ENCODE measurements at regions not wholly inside any gene's neighbourhood (a gene's known extent, or its start where the extent isn't known, plus 50 kb on each side); places are given as distances from the start of the nearest gene placed in this dataset.
"Not testable (repeated sequence)": the region's sequence is repeated elsewhere in the genome, so short reads cannot be mapped to it uniquely, and the experiment has no call there.

DNA sequence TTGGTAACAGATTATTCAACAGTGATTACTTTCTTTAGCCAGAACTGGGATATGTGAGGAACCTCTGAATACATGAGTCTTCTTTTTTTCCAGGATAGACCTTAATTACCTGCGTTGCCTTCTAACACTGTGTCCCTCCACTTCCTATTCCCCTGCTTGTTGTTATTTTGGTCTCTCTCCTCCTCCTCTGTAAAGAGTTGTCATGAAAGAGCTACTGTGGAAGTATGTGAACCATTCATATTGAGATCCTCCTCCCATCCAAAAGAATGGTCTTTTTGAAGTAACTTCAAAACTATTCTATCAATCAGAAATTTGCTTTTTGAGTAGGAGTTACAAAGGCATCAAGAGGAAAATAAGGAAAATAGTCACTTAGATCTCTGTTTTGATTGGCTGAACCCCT is 420.0 kb upstream of the TENM3 start:
- Histone ChIP-seq H3K4me1 (replicated peaks in 1 of 2) (peaks cover 20 to 33% of the 10 kb centered on the region in 2 donors), H3K27ac (no peak overlapping the region), H3K4me3 (no peak overlapping the region)
- in situ Hi-C loops (cut with MboI; ENCODE audit: low pct_unique_long_range_greater_than_20kb in 2 of 9, low sequenced_read_pairs in 9 of 9, unreplicated experiment in 9 of 9) = loop anchor here in 1 of 9 experiments (25.0 kb wide), 1 partner anchor 511 kb away; no protein-coding TSS in a partner anchor
- ATAC-seq (replicated peaks in 6 of 8) = no peak
- WGBS, 10 experiments = 0 to 100% (median 17%) methylated on average over 1 of the region's 1 CpG; no CpG with 5 or more reads in 3 of the 10 experiments

DNA sequence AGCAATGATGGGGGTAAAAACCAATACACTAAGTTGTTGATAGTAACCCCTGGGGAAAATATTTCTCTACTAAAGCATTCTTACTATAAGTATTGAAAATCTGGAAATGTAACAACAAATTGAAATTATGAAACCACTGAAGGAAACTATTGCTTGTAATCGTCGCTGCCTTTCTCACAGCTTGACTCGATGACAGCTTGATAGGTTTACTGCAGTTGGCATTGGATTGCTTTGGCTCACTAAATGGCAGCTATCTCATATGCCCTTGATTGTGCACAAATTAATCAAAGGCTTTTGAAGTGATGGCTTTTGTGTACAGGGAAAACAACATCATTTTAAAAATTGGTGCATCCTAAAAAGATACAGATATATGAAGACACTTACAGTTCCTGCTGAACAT is 419.6 kb upstream of the TENM3 start:
- in situ Hi-C loops (cut with MboI; ENCODE audit: low pct_unique_long_range_greater_than_20kb in 2 of 9, low sequenced_read_pairs in 9 of 9, unreplicated experiment in 9 of 9) = loop anchor here in 1 of 9 experiments (25.0 kb wide), 1 partner anchor 511 kb away; no protein-coding TSS in a partner anchor
- WGBS, 10 experiments = 0 to 100% (median 64%) methylated on average over 1 to 3 of the region's 3 CpGs; no CpG with 5 or more reads in 1 of the 10 experiments
- no peak overlapping the region for H3K27ac ChIP-seq
- H3K4me3 ChIP-seq = no peak overlapping the region
- peaks cover 20 to 33% of the 10 kb centered on the region in 2 donors for H3K4me1 ChIP-seq (replicated peaks in 1 of 2)
- ATAC-seq (replicated peaks in 6 of 8) = no peak

- Histone ChIP-seq H3K4me3 (no peak overlapping the region), H3K27ac (no peak overlapping the region), H3K4me1 (replicated peaks in 1 of 2) (peaks cover 17 to 28% of the 10 kb centered on the region in 2 donors)
- 0 to 100% (median 100%) methylated on average over 1 to 2 of the region's 2 CpGs; no CpG with 5 or more reads in 1 of the 10 experiments for WGBS, 10 experiments
- in situ Hi-C loops (cut with MboI; ENCODE audit: low pct_unique_long_range_greater_than_20kb in 2 of 9, low sequenced_read_pairs in 9 of 9, unreplicated experiment in 9 of 9) = no loop called here
- ATAC-seq (replicated peaks in 6 of 8) = peak in 2 of 8 experiments; percentile 73 to 76
Observed at GRCh38 chr4:181825564-181825963, 417.6 kb upstream of the TENM3 start.

GRCh38 chr4:181827246-181827645 is 416.0 kb upstream of the TENM3 start:
- no peak for ATAC-seq (replicated peaks in 6 of 8)
- in situ Hi-C loops (cut with MboI; ENCODE audit: low pct_unique_long_range_greater_than_20kb in 2 of 9, low sequenced_read_pairs in 9 of 9, unreplicated experiment in 9 of 9) = no loop called here
- no peak overlapping the region for H3K27ac ChIP-seq
- WGBS, 10 experiments = 8 to 97% (median 80%) methylated on average over 1 to 9 of the region's 9 CpGs; no CpG with 5 or more reads in 3 of the 10 experiments
- no peak overlapping the region for H3K4me3 ChIP-seq
- peaks cover 3 to 16% of the 10 kb centered on the region in 2 donors for H3K4me1 ChIP-seq (replicated peaks in 1 of 2)

DNA sequence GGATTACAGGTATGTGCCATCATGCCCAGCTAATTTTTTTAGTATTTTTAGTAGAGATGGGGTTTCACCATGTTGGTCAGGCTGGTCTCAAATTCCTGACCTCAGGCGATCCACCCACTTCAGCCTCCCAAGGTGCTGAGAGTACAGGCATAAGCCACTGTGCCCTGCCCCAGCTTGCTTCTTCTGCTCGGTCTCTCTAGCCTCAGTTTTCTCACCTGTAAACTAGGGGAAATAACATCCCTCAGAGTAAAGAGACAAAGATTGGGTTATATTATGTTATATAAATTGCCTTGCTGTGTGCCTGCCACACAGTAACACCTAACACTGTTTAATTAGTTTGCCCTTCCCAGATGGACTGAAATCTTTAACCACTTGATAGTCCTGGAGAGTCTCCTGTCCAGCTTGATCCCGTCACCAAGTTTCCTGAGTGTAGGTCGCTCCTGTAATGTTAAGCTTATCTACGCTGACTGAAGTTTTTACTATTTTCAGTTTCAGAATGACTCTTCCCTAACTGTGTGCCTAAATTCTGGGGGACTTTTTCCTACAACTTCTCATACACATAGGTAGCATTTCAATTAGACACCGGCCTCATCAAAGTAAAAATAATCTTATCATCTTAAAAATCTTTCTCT is 412.7 kb upstream of the TENM3 start:
- 7 to 100% (median 93%) methylated on average over 1 to 5 of the region's 6 CpGs for WGBS, 10 experiments
- in situ Hi-C loops (cut with MboI; ENCODE audit: low pct_unique_long_range_greater_than_20kb in 2 of 9, low sequenced_read_pairs in 9 of 9, unreplicated experiment in 9 of 9) = no loop called here
- H3K4me1 ChIP-seq (replicated peaks in 1 of 2) = peaks cover 0 to 5% of the 10 kb centered on the region in 2 donors
- no peak overlapping the region for H3K27ac ChIP-seq
- no peak overlapping the region for H3K4me3 ChIP-seq
- ATAC-seq (replicated peaks in 6 of 8) = no peak

DNA sequence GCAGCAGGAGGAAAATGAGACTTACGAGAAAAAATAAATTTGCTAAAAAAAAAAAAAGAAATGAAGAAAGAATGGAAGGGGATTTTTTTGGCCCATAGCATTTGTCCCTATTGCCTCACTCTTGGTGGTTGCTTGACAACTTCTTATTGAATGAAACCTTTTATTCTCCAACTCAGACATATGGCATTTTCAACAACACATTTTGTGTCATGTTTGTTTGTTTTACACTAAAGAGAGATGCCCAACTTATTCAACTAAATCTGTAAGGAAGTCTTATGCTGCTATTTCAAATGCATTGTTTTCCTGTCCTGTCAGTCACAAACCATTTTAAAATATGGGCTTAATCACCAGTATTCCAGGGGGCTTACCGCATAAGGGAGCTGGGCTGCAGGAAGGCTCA is 409.1 kb upstream of the TENM3 start:
- H3K4me1 ChIP-seq (replicated peaks in 1 of 2) = no peaks in the 10 kb centered on the region
- no peak overlapping the region for H3K27ac ChIP-seq
- ATAC-seq (replicated peaks in 6 of 8) = no peak
- 0 to 100% (median 92%) methylated on average over 1 to 2 of the region's 2 CpGs for WGBS, 10 experiments
- no peak overlapping the region for H3K4me3 ChIP-seq
- in situ Hi-C loops (cut with MboI; ENCODE audit: low pct_unique_long_range_greater_than_20kb in 2 of 9, low sequenced_read_pairs in 9 of 9, unreplicated experiment in 9 of 9) = no loop called here

GRCh38 chr4:181835348-181835747 is 407.9 kb upstream of the TENM3 start:
- 9 to 100% (median 80%) methylated on average over 1 to 5 of the region's 5 CpGs; no CpG with 5 or more reads in 1 of the 10 experiments for WGBS, 10 experiments
- ATAC-seq (replicated peaks in 6 of 8) = no peak
- in situ Hi-C loops (cut with MboI; ENCODE audit: low pct_unique_long_range_greater_than_20kb in 2 of 9, low sequenced_read_pairs in 9 of 9, unreplicated experiment in 9 of 9) = no loop called here
- Histone ChIP-seq H3K4me1 (replicated peaks in 1 of 2) (no peaks in the 10 kb centered on the region), H3K27ac (no peak overlapping the region), H3K4me3 (no peak overlapping the region)

- no peak for ATAC-seq (replicated peaks in 6 of 8)
- Histone ChIP-seq H3K27ac (no peak overlapping the region), H3K4me3 (no peak overlapping the region), H3K4me1 (replicated peaks in 1 of 2) (no peaks in the 10 kb centered on the region)
- WGBS, 10 experiments = 10 to 90% (median 75%) methylated on average over 1 to 3 of the region's 3 CpGs
- in situ Hi-C loops (cut with MboI; ENCODE audit: low pct_unique_long_range_greater_than_20kb in 2 of 9, low sequenced_read_pairs in 9 of 9, unreplicated experiment in 9 of 9) = no loop called here
Observed at GRCh38 chr4:181838253-181838652, 404.9 kb upstream of the TENM3 start.

DNA sequence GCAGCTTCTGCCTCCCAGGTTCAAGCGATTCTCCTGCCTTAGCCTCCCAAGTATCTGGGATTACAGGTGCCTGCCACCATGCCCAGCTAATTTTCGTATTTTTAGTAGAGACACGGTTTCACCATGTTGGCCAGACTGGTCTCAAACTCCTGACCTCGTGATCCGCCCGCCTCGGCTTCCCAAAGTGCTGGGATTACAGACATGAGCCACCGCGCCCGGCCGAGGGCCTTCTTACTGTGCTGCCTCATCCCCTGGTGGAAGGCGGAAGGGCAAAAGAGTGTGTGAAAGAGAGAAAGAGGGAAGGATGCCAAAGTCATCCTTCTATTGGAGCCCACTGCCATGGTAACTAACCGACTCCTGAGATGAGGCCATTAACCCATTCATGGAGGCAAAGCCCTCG is 399.4 kb upstream of the TENM3 start:
- ATAC-seq (replicated peaks in 6 of 8); H3K4me3 ChIP-seq; H3K4me1 ChIP-seq (replicated peaks in 1 of 2); in situ Hi-C loops (cut with MboI; ENCODE audit: low pct_unique_long_range_greater_than_20kb in 2 of 9, low sequenced_read_pairs in 9 of 9, unreplicated experiment in 9 of 9); H3K27ac ChIP-seq: not testable (repeated sequence)
- WGBS, 10 experiments = 17 to 100% (median 95%) methylated on average over 1 to 8 of the region's 14 CpGs; no CpG with 5 or more reads in 5 of the 10 experiments

GRCh38 chr4:181845617-181846016 is 397.6 kb upstream of the TENM3 start:
- in situ Hi-C loops (cut with MboI; ENCODE audit: low pct_unique_long_range_greater_than_20kb in 2 of 9, low sequenced_read_pairs in 9 of 9, unreplicated experiment in 9 of 9) = no loop called here
- ATAC-seq (replicated peaks in 6 of 8) = peak in 4 of 8 experiments; percentile 33 to 47 (median 42)
- Histone ChIP-seq H3K27ac (no peak overlapping the region), H3K4me1 (replicated peaks in 1 of 2) (peaks cover 0 to 2% of the 10 kb centered on the region in 2 donors), H3K4me3 (no peak overlapping the region)
- 31 to 100% (median 92%) methylated on average over 1 to 3 of the region's 3 CpGs for WGBS, 10 experiments

DNA sequence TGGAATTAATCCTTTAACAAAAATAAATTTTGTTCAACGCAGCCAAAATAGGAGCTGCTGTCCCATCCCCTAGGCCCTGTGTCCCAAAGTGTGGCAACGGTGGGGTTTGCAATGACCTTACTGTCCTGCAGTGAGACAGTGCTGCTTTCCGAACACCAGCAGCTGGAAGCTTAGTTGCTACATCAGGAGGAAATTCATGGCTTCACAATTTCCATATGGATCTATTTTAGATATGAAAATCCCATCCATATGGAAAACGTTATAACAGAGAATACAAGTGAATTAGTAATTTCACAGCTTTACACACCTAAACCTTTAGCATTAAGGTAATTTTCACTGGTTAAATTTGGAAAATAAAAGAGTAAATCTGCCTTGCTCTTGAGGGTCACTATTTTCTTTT is 396.3 kb upstream of the TENM3 start:
- in situ Hi-C loops (cut with MboI; ENCODE audit: low pct_unique_long_range_greater_than_20kb in 2 of 9, low sequenced_read_pairs in 9 of 9, unreplicated experiment in 9 of 9) = no loop called here
- Histone ChIP-seq H3K4me1 (replicated peaks in 1 of 2) (peaks cover 0 to 2% of the 10 kb centered on the region in 2 donors), H3K27ac (no peak overlapping the region), H3K4me3 (no peak overlapping the region)
- no peak for ATAC-seq (replicated peaks in 6 of 8)
- 14 to 97% (median 90%) methylated on average over 1 to 4 of the region's 4 CpGs; no CpG with 5 or more reads in 1 of the 10 experiments for WGBS, 10 experiments

GRCh38 chr4:181848357-181848756 is 394.8 kb upstream of the TENM3 start:
- no peak overlapping the region for H3K4me3 ChIP-seq
- WGBS, 10 experiments = 18 to 100% (median 92%) methylated on average over 2 to 6 of the region's 6 CpGs
- in situ Hi-C loops (cut with MboI; ENCODE audit: low pct_unique_long_range_greater_than_20kb in 2 of 9, low sequenced_read_pairs in 9 of 9, unreplicated experiment in 9 of 9) = no loop called here
- no peak overlapping the region for H3K27ac ChIP-seq
- no peak for ATAC-seq (replicated peaks in 6 of 8)
- peaks cover 0 to 4% of the 10 kb centered on the region in 2 donors for H3K4me1 ChIP-seq (replicated peaks in 1 of 2)

- in situ Hi-C loops (cut with MboI; ENCODE audit: low pct_unique_long_range_greater_than_20kb in 2 of 9, low sequenced_read_pairs in 9 of 9, unreplicated experiment in 9 of 9) = no loop called here
- WGBS, 10 experiments = 6 to 100% (median 69%) methylated on average over 1 to 2 of the region's 2 CpGs; no CpG with 5 or more reads in 2 of the 10 experiments
- ATAC-seq (replicated peaks in 6 of 8) = peak in 2 of 8 experiments; percentile 39 to 70
- Histone ChIP-seq H3K4me1 (replicated peaks in 1 of 2) (peaks cover 4 to 13% of the 10 kb centered on the region in 2 donors), H3K27ac (no peak overlapping the region), H3K4me3 (no peak overlapping the region)
Observed at GRCh38 chr4:181849472-181849871, 393.7 kb upstream of the TENM3 start.
